ENCODE measurements at regions not wholly inside any gene's neighbourhood (a gene's known extent, or its start where the extent isn't known, plus 50 kb on each side); places are given as distances from the start of the nearest gene placed in this dataset.

DNA sequence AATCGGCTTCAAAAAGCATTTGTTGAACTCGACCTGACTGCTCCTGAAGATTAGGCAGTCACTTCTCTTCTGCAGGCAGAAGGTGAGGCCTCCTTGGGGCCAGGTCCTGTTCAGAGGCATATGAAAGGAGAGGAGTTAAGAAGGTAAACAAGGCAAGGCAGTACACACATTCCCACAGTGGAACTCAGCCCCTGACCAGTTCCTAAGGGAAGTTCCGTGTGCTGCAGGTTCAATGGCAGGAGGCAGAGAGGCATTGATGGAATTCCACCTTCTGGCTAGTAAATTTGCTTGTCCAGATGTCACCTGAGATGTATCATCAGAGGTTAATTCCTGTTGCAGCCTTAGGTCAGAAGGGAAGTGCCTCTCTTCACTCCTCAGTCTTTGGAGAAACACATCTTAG lies 337.0 kb upstream of the MTNR1B start:
- ATAC-seq (replicated peaks; ENCODE audit: extremely low read depth, poor library complexity, severe bottlenecking) (no peak), DNase-seq (ENCODE audit: low spot score in 2 of 2) (no peak)
- H3K4me1 Mint-ChIP-seq = no peaks in the 10 kb centered on the region
- H3K9me3 Mint-ChIP-seq = peaks cover 10% of the 10 kb centered on the region
- H3K27me3 Mint-ChIP-seq = no peaks in the 10 kb centered on the region
- no peaks in the 10 kb centered on the region for H3K36me3 Mint-ChIP-seq (ENCODE audit: insufficient read depth)
- no peak overlapping the region for H3K4me3 Mint-ChIP-seq
- no peak overlapping the region for H3K27ac Mint-ChIP-seq (ENCODE audit: low read depth)

DNA sequence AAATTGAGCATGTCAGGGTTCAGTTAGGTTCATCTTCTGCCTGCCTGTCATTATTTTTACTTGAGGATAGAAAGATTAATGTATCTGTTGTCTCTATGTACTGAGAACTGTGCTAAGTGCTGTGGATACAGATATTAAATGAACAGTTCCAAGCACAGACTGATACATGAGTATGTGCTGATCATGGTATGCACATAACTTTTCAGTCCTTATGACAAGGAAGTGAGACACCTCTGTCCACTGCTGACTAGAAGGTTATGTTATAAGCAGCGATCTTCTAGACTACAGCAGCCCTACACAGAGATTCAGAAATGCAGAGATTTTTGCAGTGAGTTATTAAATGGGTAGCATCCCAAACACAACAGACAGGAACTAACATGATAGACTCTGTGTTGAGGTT lies 335.6 kb upstream of the MTNR1B start:
- no peak for ATAC-seq (replicated peaks; ENCODE audit: extremely low read depth, poor library complexity, severe bottlenecking)
- DNase-seq (ENCODE audit: low spot score in 2 of 2) = no peak

GRCh38 chr11:92636543-92637188 lies 332.8 kb upstream of the MTNR1B start:
- H3K4me3 Mint-ChIP-seq = no peak overlapping the region
- no peaks in the 10 kb centered on the region for H3K27me3 Mint-ChIP-seq
- H3K9me3 Mint-ChIP-seq = peaks cover 6% of the 10 kb centered on the region
- ATAC-seq (replicated peaks; ENCODE audit: extremely low read depth, poor library complexity, severe bottlenecking) (no peak), DNase-seq (ENCODE audit: low spot score in 2 of 2) (no peak)
- no peaks in the 10 kb centered on the region for H3K4me1 Mint-ChIP-seq
- H3K27ac Mint-ChIP-seq (ENCODE audit: low read depth) = no peak overlapping the region
- no peaks in the 10 kb centered on the region for H3K36me3 Mint-ChIP-seq (ENCODE audit: insufficient read depth)

More for the DNA sequence above, 335.6 kb upstream of the MTNR1B start:
- Mint-ChIP-seq H3K27me3 (no peaks in the 10 kb centered on the region), H3K4me3 (no peak overlapping the region), H3K27ac (ENCODE audit: low read depth) (no peak overlapping the region), H3K4me1 (no peaks in the 10 kb centered on the region), H3K9me3 (peaks cover 7% of the 10 kb centered on the region), H3K36me3 (ENCODE audit: insufficient read depth) (no peaks in the 10 kb centered on the region)

DNA sequence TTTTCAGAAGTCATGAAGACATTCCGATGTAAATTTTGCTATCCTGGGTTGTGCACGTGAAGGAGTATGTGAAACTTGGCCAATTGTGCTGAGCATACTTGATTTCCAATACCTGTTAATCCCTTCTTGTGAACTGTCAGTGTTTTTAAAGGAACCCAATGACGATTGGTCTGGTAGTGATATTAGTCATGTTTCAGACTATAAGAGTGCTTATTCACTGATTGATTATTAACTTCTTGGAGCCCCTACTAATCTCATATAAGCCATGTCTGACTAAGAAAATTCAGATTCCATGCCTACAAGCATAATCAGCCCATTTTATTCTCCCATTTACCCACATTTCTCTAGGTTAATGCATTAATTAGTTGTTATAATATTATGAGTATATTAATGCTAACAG lies 330.8 kb upstream of the MTNR1B start:
- Mint-ChIP-seq H3K4me1 (no peaks in the 10 kb centered on the region), H3K27me3 (no peaks in the 10 kb centered on the region), H3K36me3 (ENCODE audit: insufficient read depth) (no peaks in the 10 kb centered on the region), H3K9me3 (peaks cover 6% of the 10 kb centered on the region), H3K27ac (ENCODE audit: low read depth) (no peak overlapping the region), H3K4me3 (no peak overlapping the region)
- DNase-seq (ENCODE audit: low spot score in 2 of 2) (no peak), ATAC-seq (replicated peaks; ENCODE audit: extremely low read depth, poor library complexity, severe bottlenecking) (no peak)

- Mint-ChIP-seq H3K36me3 (ENCODE audit: insufficient read depth) (no peaks in the 10 kb centered on the region), H3K27ac (ENCODE audit: low read depth) (no peak overlapping the region), H3K9me3 (peaks cover 6% of the 10 kb centered on the region), H3K4me1 (no peaks in the 10 kb centered on the region), H3K27me3 (no peaks in the 10 kb centered on the region), H3K4me3 (no peak overlapping the region)
- DNase-seq (ENCODE audit: low spot score in 2 of 2) (no peak), ATAC-seq (replicated peaks; ENCODE audit: extremely low read depth, poor library complexity, severe bottlenecking) (no peak)
These were observed 327.1 kb upstream of the MTNR1B start for GRCh38 chr11:92642177-92642931.

- H3K4me3 Mint-ChIP-seq = no peak overlapping the region
These were observed 325.6 kb upstream of the MTNR1B start for GRCh38 chr11:92643827-92644226.

GRCh38 chr11:92644595-92645445 lies 324.6 kb upstream of the MTNR1B start:
- Mint-ChIP-seq H3K27me3 (no peaks in the 10 kb centered on the region), H3K9me3 (peaks cover 11% of the 10 kb centered on the region), H3K36me3 (ENCODE audit: insufficient read depth) (no peaks in the 10 kb centered on the region), H3K27ac (ENCODE audit: low read depth) (no peak overlapping the region), H3K4me3 (no peak overlapping the region), H3K4me1 (no peaks in the 10 kb centered on the region)
- DNase-seq (ENCODE audit: low spot score in 2 of 2) = no peak
- no peak for ATAC-seq (replicated peaks; ENCODE audit: extremely low read depth, poor library complexity, severe bottlenecking)

More at GRCh38 chr11:92643827-92644226, 325.6 kb upstream of the MTNR1B start:
- ATAC-seq (replicated peaks; ENCODE audit: extremely low read depth, poor library complexity, severe bottlenecking) (no peak), DNase-seq (ENCODE audit: low spot score in 2 of 2) (no peak)
- Mint-ChIP-seq H3K9me3 (peaks cover 9% of the 10 kb centered on the region), H3K4me1 (no peaks in the 10 kb centered on the region), H3K27ac (ENCODE audit: low read depth) (no peak overlapping the region), H3K36me3 (ENCODE audit: insufficient read depth) (no peaks in the 10 kb centered on the region), H3K27me3 (no peaks in the 10 kb centered on the region)

DNA sequence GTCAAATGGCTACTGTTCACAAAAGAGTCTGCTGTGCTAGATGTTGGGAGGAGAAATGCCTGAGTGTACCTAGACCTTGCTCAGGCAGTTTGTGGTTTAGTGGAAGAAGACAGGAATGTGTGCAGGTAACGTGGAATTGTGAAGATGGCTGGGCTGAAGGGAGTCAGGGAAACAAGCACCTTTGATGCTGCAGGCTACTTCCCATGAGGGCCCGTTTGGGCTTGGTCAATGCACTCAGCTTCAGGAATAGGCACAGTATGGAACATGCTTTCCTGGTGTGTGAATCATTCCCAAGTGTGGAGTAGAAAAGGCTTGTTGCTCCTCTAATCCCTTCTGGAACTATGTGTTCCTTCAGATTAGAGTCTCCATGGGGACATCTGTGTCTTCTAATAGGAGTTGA lies 318.3 kb upstream of the MTNR1B start:
- no peaks in the 10 kb centered on the region for H3K36me3 Mint-ChIP-seq (ENCODE audit: insufficient read depth)
- no peak overlapping the region for H3K4me3 Mint-ChIP-seq
- ATAC-seq (replicated peaks; ENCODE audit: extremely low read depth, poor library complexity, severe bottlenecking) (no peak), DNase-seq (ENCODE audit: low spot score in 2 of 2) (no peak)
- no peak overlapping the region for H3K27ac Mint-ChIP-seq (ENCODE audit: low read depth)
- H3K27me3 Mint-ChIP-seq = no peaks in the 10 kb centered on the region
- H3K9me3 Mint-ChIP-seq = peaks cover 15% of the 10 kb centered on the region
- no peaks in the 10 kb centered on the region for H3K4me1 Mint-ChIP-seq

DNA sequence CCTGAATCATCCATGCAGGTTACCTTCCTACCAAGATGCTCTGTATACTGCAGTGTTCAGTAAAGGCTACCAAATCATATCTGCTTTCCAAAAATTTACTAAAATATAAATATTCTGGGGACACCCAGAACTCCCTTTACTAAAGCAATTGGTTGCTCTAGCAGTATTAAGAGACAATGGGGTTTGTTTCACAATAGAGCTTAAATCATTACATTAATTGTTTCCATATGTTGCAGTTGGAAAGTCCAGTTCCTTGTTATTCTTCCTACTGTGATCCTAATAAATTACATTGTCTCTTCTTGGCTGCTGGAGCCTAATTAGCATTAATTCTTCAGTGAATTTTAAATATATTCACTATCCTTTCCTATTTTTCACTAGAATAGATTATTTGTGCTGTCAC lies 316.0 kb upstream of the MTNR1B start:
- Mint-ChIP-seq H3K27ac (ENCODE audit: low read depth) (no peak overlapping the region), H3K4me1 (no peaks in the 10 kb centered on the region), H3K4me3 (no peak overlapping the region), H3K9me3 (peaks cover 15% of the 10 kb centered on the region), H3K27me3 (no peaks in the 10 kb centered on the region), H3K36me3 (ENCODE audit: insufficient read depth) (no peaks in the 10 kb centered on the region)
- no peak for ATAC-seq (replicated peaks; ENCODE audit: extremely low read depth, poor library complexity, severe bottlenecking)
- DNase-seq (ENCODE audit: low spot score in 2 of 2) = no peak

DNA sequence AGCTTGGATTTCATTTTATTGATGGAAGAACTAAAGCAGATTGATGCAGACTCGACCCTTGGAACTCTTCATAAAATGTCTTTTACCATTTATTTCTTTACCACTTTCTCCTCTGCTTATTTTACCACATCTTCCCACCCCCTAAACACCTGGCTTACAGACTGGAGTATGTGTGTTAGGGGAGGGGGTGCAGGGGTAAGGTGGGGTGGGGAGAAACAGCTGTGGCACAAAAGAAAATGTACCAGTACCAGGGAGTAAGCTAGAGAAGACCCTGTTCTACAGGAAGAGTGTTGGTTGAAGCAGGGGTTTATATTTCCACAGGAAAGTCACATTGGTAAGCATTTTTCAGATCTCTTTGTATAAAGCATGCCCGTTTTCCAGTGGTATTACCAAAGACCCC lies 312.7 kb upstream of the MTNR1B start:
- no peak for DNase-seq (ENCODE audit: low spot score in 2 of 2)
- no peak overlapping the region for H3K27ac Mint-ChIP-seq (ENCODE audit: low read depth)
- H3K27me3 Mint-ChIP-seq = no peaks in the 10 kb centered on the region
- H3K4me3 Mint-ChIP-seq = no peak overlapping the region
- no peaks in the 10 kb centered on the region for H3K4me1 Mint-ChIP-seq
- no peak for ATAC-seq (replicated peaks; ENCODE audit: extremely low read depth, poor library complexity, severe bottlenecking)
- no peaks in the 10 kb centered on the region for H3K36me3 Mint-ChIP-seq (ENCODE audit: insufficient read depth)
- peaks cover 13% of the 10 kb centered on the region for H3K9me3 Mint-ChIP-seq

GRCh38 chr11:92657226-92657625 lies 312.2 kb upstream of the MTNR1B start:
- Mint-ChIP-seq H3K27me3 (no peaks in the 10 kb centered on the region), H3K9me3 (peaks cover 16% of the 10 kb centered on the region)
- no peak for ATAC-seq (replicated peaks; ENCODE audit: extremely low read depth, poor library complexity, severe bottlenecking)

GRCh38 chr11:92658733-92659132 lies 310.7 kb upstream of the MTNR1B start:
- Mint-ChIP-seq H3K4me3 (no peak overlapping the region), H3K9me3 (peaks cover 17% of the 10 kb centered on the region), H3K4me1 (no peaks in the 10 kb centered on the region), H3K36me3 (ENCODE audit: insufficient read depth) (no peaks in the 10 kb centered on the region), H3K27ac (ENCODE audit: low read depth) (no peak overlapping the region), H3K27me3 (no peaks in the 10 kb centered on the region)
- ATAC-seq (replicated peaks; ENCODE audit: extremely low read depth, poor library complexity, severe bottlenecking) (no peak), DNase-seq (ENCODE audit: low spot score in 2 of 2) (no peak)

More at GRCh38 chr11:92657226-92657625, 312.2 kb upstream of the MTNR1B start:
- no peak overlapping the region for H3K27ac Mint-ChIP-seq (ENCODE audit: low read depth)
- H3K4me3 Mint-ChIP-seq = no peak overlapping the region
- DNase-seq (ENCODE audit: low spot score in 2 of 2) = no peak
- H3K4me1 Mint-ChIP-seq = no peaks in the 10 kb centered on the region
- H3K36me3 Mint-ChIP-seq (ENCODE audit: insufficient read depth) = no peaks in the 10 kb centered on the region

Measured in central memory CD8-positive, alpha-beta T cell (primary cell).